GM12878 (cell line): ENCODE measurements at regions not wholly inside any gene's neighbourhood (a gene's known extent, or its start where the extent isn't known, plus 50 kb on each side); places are given as distances from the start of the nearest gene placed in this dataset.

ENCODE experiments used
- ATAC-seq: fragments of 200-7000 bp; cut with Tn5 transposase; 3 replicates; pipeline ENCODE4 v1.9.1; 2020; ENCODE audit warnings: mild to moderate bottlenecking, moderate library complexity
- BruUV-seq: library from RNA; stranded (reverse); fragments of 400-500 nt; replicated peaks from 2 replicates; lab custom pipeline; 2021; lab: Mats Ljungman, UMichigan
- CTCF ChIA-PET: fragments of 300-600 bp; sonication (Branson Sonifier 250); formaldehyde crosslinking; extraction: SDS; loops from one replicate; lab custom pipeline; 2021; ENCODE audit warnings: inconsistent platforms; lab: Yijun Ruan, JAX
- POLR2A ChIA-PET: fragments of 350-600 bp; formaldehyde crosslinking; extraction: SDS; loops from one replicate; lab custom pipeline; 2021; ENCODE audit warnings: inconsistent platforms; lab: Charles Lee
- RAD21 ChIA-PET: fragments of 300-600 bp; sonication (Branson Sonifier 250); formaldehyde crosslinking; loops from one replicate; lab custom pipeline; 2023; ENCODE audit warnings: antibody characterized with exemption; ENCODE audit not compliant: unreplicated experiment; lab: Charles Lee
- SMC1A ChIA-PET: fragments of 300-600 bp; sonication (Branson Sonifier 250); formaldehyde crosslinking; loops from one replicate; lab custom pipeline; 2023; ENCODE audit not compliant: unreplicated experiment, uncharacterized antibody; lab: Charles Lee
- DNase-seq: peaks from one replicate; pipeline ENCODE4 v3.0.0-alpha.2; 2011; ENCODE audit warnings: low read depth, low spot score
- FAIRE-seq: peaks from 3 replicates; lab custom pipeline; 2011; peaks lifted over from hg19 to GRCh38; lab: Jason Lieb, UNC
- H2AFZ ChIP-seq: 2 replicates; pipeline ENCODE4 v1.6.0; 2011; ENCODE audit warnings: low read depth, low read length, control low read depth; ENCODE audit not compliant: control insufficient read depth
- H3K27ac ChIP-seq: 2 replicates; pipeline ENCODE4 v1.5.1; 2011; ENCODE audit warnings: control low read depth; ENCODE audit not compliant: control insufficient read depth, insufficient read depth
- H3K27me3 ChIP-seq, 2 experiments: replicated peaks in 1 of 2; 2 replicates each; pipeline versions ENCODE4 v1.6.0 to v1.6.1; 2011; ENCODE audit warnings: low read length in 1 of 2; ENCODE audit not compliant: control insufficient read depth in 2 of 2, insufficient read depth in 2 of 2
- H3K36me3 ChIP-seq, 2 experiments: 2 replicates each; pipeline ENCODE4 v1.5.1; 2011; ENCODE audit warnings: low read length in 1 of 2; ENCODE audit not compliant: control insufficient read depth in 2 of 2, insufficient read depth in 2 of 2
- H3K4me1 ChIP-seq: 2 replicates; pipeline ENCODE4 v1.6.1; 2011; ENCODE audit warnings: mild to moderate bottlenecking, low read length, moderate library complexity, mixed read lengths; ENCODE audit not compliant: control insufficient read depth, insufficient read depth
- H3K4me2 ChIP-seq: 2 replicates; pipeline ENCODE4 v1.6.0; 2011; ENCODE audit warnings: control low read depth; ENCODE audit not compliant: control insufficient read depth, insufficient read depth
- H3K4me3 ChIP-seq: fragments of 200-600 bp; sonication (generic); 2 replicates; pipeline ENCODE4 v1.5.1; 2016
- H3K79me2 ChIP-seq: 2 replicates; pipeline ENCODE4 v1.6.0; 2011; ENCODE audit warnings: low read length; ENCODE audit not compliant: control insufficient read depth, insufficient read depth
- H3K9ac ChIP-seq: 2 replicates; pipeline ENCODE4 v1.8.0; 2011; ENCODE audit warnings: low read length, control low read depth, mixed read lengths; ENCODE audit not compliant: control insufficient read depth, insufficient read depth
- H3K9me3 ChIP-seq: replicated peaks from 3 replicates; pipeline ENCODE4 v1.5.1; 2011; ENCODE audit warnings: mild to moderate bottlenecking, low read length; ENCODE audit not compliant: control insufficient read depth, insufficient read depth
- H4K20me1 ChIP-seq: 2 replicates; pipeline ENCODE4 v1.6.0; 2011; ENCODE audit not compliant: control insufficient read depth, insufficient read depth
- CBFB ChIP-seq: IDR thresholded peaks from 2 replicates; pipeline ENCODE4 v1.6.1; 2016; ENCODE audit warnings: antibody characterized with exemption, low read depth
- CHD4 ChIP-seq: fragments of 200-600 bp; sonication (generic); IDR thresholded peaks from 2 replicates; pipeline ENCODE4 v1.6.1; 2016; ENCODE audit warnings: mild to moderate bottlenecking
- EED ChIP-seq: sonication (generic); IDR thresholded peaks from 2 replicates; pipeline ENCODE4 v1.6.1; 2016; ENCODE audit warnings: antibody characterized with exemption, low read depth
- EP300 ChIP-seq, 2 experiments: fragments of 150-350 bp in 1 of 2; IDR thresholded peaks; 2 replicates each; pipeline ENCODE4 v1.6.1; 2011 to 2012; ENCODE audit warnings: low read depth in 2 of 2, low read length in 2 of 2, borderline replicate concordance in 1 of 2, improper control_type of control experiment in 1 of 2, inconsistent platforms in 1 of 2; ENCODE audit not compliant: control insufficient read depth in 1 of 2
- HDAC6 ChIP-seq: fragments of 200-600 bp; sonication (generic); IDR thresholded peaks from one replicate; pipeline ENCODE4 v1.8.0; 2017; ENCODE audit warnings: antibody characterized with exemption; ENCODE audit not compliant: unreplicated experiment
- LARP7 ChIP-seq: fragments of 450-650 bp; IDR thresholded peaks from 2 replicates; pipeline ENCODE4 v1.6.1; 2017; ENCODE audit warnings: mild to moderate bottlenecking
- MEF2A ChIP-seq: IDR thresholded peaks from 2 replicates; pipeline ENCODE4 v1.6.1; 2011; ENCODE audit warnings: low read depth, mild to moderate bottlenecking, low read length, moderate library complexity; ENCODE audit not compliant: insufficient read depth
- NFYB ChIP-seq: IDR thresholded peaks from 2 replicates; pipeline ENCODE4 v1.6.1; 2011; ENCODE audit warnings: low read depth, mild to moderate bottlenecking, low read length, improper control_type of control experiment, moderate library complexity; ENCODE audit not compliant: insufficient read depth
- PML ChIP-seq: IDR thresholded peaks from 2 replicates; pipeline ENCODE4 v1.6.1; 2012; ENCODE audit warnings: low read length, inconsistent platforms
- STAT1 ChIP-seq: fragments of 450-650 bp; conservative IDR thresholded peaks from 2 replicates; pipeline ENCODE4 v1.6.1; 2014; ENCODE audit warnings: antibody characterized with exemption, mild to moderate bottlenecking
- ZNF592 ChIP-seq: fragments of 450-650 bp; IDR thresholded peaks from 2 replicates; pipeline ENCODE4 v1.6.1; 2017; ENCODE audit warnings: mild to moderate bottlenecking, moderate library complexity
- WGBS: methylation state at CpG from one replicate; pipeline ENCODE4 v1.1.6; 2016; ENCODE audit warnings: low lambda C conversion rate; ENCODE audit not compliant: insufficient replicate concordance, insufficient coverage; ENCODE audit errors: missing lambda C conversion rate; 5-methylcytosine and 5-hydroxymethylcytosine counted together
- in situ Hi-C: fragments of 300-500 bp; cut with MboI; formaldehyde crosslinking; loops from 9 replicates; pipeline ENCODE4 v1.14.3; 2018; ENCODE audit warnings: mixed read lengths
- intact Hi-C: fragments of 100-400 bp; cut with micrococcal nuclease; formaldehyde crosslinking; loops from one replicate; pipeline ENCODE4 v1.14.2; 2022; ENCODE audit not compliant: unreplicated experiment
- TF ChIP-seq, protein P1 (sequence below): IDR thresholded peaks from 2 replicates; pipeline ENCODE4 v1.6.1; 2012; ENCODE audit warnings: low read depth, low read length, improper control_type of control experiment

DNA sequence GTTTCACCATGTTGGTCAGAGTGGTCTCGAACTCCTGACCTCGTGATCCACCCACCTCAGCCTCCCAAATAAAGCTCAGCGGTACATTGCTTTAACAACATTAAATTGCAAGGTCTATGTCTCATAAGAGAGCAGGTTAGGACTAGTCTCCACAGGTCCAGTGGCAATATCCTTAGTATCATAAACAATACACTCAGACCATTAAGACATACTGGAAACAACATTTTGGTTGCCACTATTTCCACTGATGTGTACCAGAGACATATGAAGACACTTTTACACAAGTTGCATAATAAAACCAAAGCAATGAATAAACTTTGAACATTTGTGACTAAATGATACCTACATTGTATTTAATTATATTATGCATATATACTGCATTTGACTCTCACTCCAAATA is 1130.0 kb downstream of the TSN start (continued):
- no peak for TF ChIP-seq CHD4

- no TSS peak for BruUV-seq
- DNase-seq, result no peak
- WGBS, result 52% methylated on average over 10 of the region's 10 CpGs
These were observed 1131.2 kb downstream of the TSN start for GRCh38 chr2:122886479-122887145.

GRCh38 chr2:122899614-122900013 is 1125.5 kb upstream of the CNTNAP5 start:
- intact Hi-C loops (no loop called here), in situ Hi-C loops (no loop called here)
- Histone ChIP-seq H2AFZ (no peak overlapping the region), H3K4me3 (no peak overlapping the region), H3K36me3 (no peaks in the 10 kb centered on the region), H4K20me1 (no peaks in the 10 kb centered on the region), H3K79me2 (no peaks in the 10 kb centered on the region), H3K4me1 (no peaks in the 10 kb centered on the region), H3K27ac (no peak overlapping the region), H3K9me3 (no peaks in the 10 kb centered on the region), H3K9ac (no peak overlapping the region), H3K4me2 (no peak overlapping the region), H3K27me3 (no peaks in the 10 kb centered on the region)
- ChIA-PET SMC1A (interaction anchor here (1.5 to 2.4 kb wide), 3 partner anchors 8 to 132 kb away, joined by 3 to 9 read pairs (median 7); no protein-coding TSS in a partner anchor), RAD21 (no interaction called here), POLR2A (no interaction called here), CTCF (no interaction called here)
- FAIRE-seq, result no peak
- DNase-seq, result no peak
- no peak for ATAC-seq
- TF ChIP-seq CBFB (no peak), PML (no peak), MEF2A (no peak), EP300 (IDR thresholded peaks at IDR 0.05; ENCODE audit: borderline replicate concordance in 1 of 2, control insufficient read depth in 1 of 2, low read depth in 2 of 2, low read length in 2 of 2) (no peak), NFYB (no peak), ZNF592 (no peak), HDAC6 (no peak), LARP7 (no peak), STAT1 (no peak)
- TF ChIP-seq, protein P1, sequence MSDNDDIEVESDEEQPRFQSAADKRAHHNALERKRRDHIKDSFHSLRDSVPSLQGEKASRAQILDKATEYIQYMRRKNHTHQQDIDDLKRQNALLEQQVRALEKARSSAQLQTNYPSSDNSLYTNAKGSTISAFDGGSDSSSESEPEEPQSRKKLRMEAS, result no peak
- BruUV-seq, result no TSS peak

More at GRCh38 chr2:122886479-122887145, 1131.2 kb downstream of the TSN start:
- in situ Hi-C loops, result no loop called here
- TF ChIP-seq EED, result no peak
- TF ChIP-seq NFYB, result no peak
- ChIA-PET SMC1A (interaction anchor here (0.6 kb wide), 1 partner anchor 1287 kb away, joined by 3 read pairs; no protein-coding TSS in a partner anchor), RAD21 (no interaction called here), POLR2A (no interaction called here), CTCF (interaction anchor here (1.4 kb wide), 1 partner anchor 19 kb away, joined by 3 read pairs; no protein-coding TSS in a partner anchor)
- no peaks in the 10 kb centered on the region for H3K9me3 ChIP-seq
- intact Hi-C loops, result no loop called here
- H4K20me1 ChIP-seq, result no peaks in the 10 kb centered on the region
- no peaks in the 10 kb centered on the region for H3K79me2 ChIP-seq
- no peak overlapping the region for H3K27ac ChIP-seq
- H2AFZ ChIP-seq, result no peak overlapping the region
- FAIRE-seq (no peak), ATAC-seq (no peak)
- H3K36me3 ChIP-seq, result no peaks in the 10 kb centered on the region
- H3K4me1 ChIP-seq, result no peaks in the 10 kb centered on the region
- no peaks in the 10 kb centered on the region for H3K27me3 ChIP-seq
- no peak overlapping the region for H3K4me3 ChIP-seq
- no peak overlapping the region for H3K4me2 ChIP-seq
- no peak overlapping the region for H3K9ac ChIP-seq
